Sigmoid colon (tissue), 4 donors: ENCODE measurements at regions not wholly inside any gene's neighbourhood (a gene's known extent, or its start where the extent isn't known, plus 50 kb on each side); places are given as distances from the start of the nearest gene placed in this dataset.

Source experiments
- CTCF ChIP-seq, 4 experiments: fragments of 450-650 bp in 3 of 4; fragments of 200-600 bp in 1 of 4; IDR thresholded peaks; one replicate each; pipeline ENCODE4 v1.5.1; 2016 to 2019; ENCODE audit warnings: antibody characterized with exemption in 4 of 4, mild to moderate bottlenecking in 3 of 4, moderate library complexity in 2 of 4
- POLR2A ChIP-seq, 2 donors: fragments of 450-650 bp; IDR thresholded peaks; one replicate each; pipeline ENCODE4 v1.6.1; 2016; ENCODE audit warnings: antibody characterized with exemption in 2 of 2, mild to moderate bottlenecking in 2 of 2, moderate library complexity in 2 of 2
- POLR2AphosphoS5 ChIP-seq, 4 donors: sonication (generic); formaldehyde crosslinking; IDR thresholded peaks; one replicate each; pipeline ENCODE4 v1.6.1; 2017; ENCODE audit warnings: antibody characterized with exemption in 4 of 4

DNA sequence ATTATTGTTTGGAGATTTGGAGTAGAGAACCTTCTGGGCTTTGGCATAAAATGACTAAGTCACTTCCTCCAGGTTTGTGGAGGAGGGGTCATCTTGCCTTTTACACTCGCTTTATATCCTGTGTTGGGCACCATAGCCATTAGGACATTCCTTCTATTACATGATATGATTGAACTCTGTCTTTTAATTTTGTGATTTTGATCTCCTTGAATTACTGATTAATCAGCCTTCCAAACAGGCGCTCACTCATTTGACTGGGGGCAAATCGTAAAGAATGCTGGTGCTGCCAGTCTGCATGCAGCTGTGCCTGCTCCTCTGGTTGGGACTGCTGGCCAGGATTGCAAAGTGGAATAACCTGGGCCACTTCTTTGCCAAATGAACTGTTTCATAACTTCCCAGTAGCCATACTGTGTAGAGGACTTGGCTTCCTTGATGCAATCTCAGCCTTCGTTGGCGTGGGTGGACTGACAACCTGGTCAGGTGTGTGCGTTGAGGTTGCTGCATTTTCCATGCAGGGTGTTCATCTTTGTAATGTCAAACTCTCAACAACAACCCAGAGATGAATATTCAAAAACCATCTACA, 65.9 kb upstream of the RAB11FIP2 start:
- no peak for TF ChIP-seq CTCF (IDR thresholded peaks at IDR 0.05)
- TF ChIP-seq POLR2A (IDR thresholded peaks at IDR 0.05): no peak
- TF ChIP-seq POLR2AphosphoS5 (IDR thresholded peaks at IDR 0.05): no peak
